ENCODE measurements at regions not wholly inside any gene's neighbourhood (a gene's known extent, or its start where the extent isn't known, plus 50 kb on each side); places are given as distances from the start of the nearest gene placed in this dataset.

DNA sequence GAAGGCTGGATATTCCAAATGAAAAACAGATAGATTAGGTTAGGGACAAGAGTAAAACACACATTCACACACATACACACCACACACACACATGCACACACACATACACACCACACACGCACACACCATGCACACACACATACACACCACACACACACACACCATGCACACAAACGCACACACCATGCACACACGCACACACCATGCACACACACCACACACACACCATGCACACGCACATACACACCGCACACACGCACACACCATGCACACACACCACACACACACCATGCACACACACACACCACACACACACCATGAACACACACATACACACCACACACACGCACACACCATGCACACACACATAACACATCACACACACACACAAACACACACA, 203.7 kb upstream of the ZFHX3 start:
- TF ChIP-seq, protein P1, sequence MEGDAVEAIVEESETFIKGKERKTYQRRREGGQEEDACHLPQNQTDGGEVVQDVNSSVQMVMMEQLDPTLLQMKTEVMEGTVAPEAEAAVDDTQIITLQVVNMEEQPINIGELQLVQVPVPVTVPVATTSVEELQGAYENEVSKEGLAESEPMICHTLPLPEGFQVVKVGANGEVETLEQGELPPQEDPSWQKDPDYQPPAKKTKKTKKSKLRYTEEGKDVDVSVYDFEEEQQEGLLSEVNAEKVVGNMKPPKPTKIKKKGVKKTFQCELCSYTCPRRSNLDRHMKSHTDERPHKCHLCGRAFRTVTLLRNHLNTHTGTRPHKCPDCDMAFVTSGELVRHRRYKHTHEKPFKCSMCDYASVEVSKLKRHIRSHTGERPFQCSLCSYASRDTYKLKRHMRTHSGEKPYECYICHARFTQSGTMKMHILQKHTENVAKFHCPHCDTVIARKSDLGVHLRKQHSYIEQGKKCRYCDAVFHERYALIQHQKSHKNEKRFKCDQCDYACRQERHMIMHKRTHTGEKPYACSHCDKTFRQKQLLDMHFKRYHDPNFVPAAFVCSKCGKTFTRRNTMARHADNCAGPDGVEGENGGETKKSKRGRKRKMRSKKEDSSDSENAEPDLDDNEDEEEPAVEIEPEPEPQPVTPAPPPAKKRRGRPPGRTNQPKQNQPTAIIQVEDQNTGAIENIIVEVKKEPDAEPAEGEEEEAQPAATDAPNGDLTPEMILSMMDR (IDR thresholded peaks at IDR 0.05; ENCODE audit: low read depth, low read length), result no peak
- no peak for TF ChIP-seq EZH2phosphoT487 (IDR thresholded peaks at IDR 0.05; ENCODE audit: low read depth)
